IPS-20b (cell line): ENCODE measurements at regions not wholly inside any gene's neighbourhood (a gene's known extent, or its start where the extent isn't known, plus 50 kb on each side); places are given as distances from the start of the nearest gene placed in this dataset.

Experiments
- H3K27ac ChIP-seq: one replicate; pipeline ENCODE4 v1.5.1; 2013; ENCODE audit warnings: low read length
- H3K27me3 ChIP-seq: 2 replicates; pipeline ENCODE4 v1.6.1; 2013; ENCODE audit warnings: mild to moderate bottlenecking, low read length, inconsistent platforms; ENCODE audit not compliant: insufficient read depth
- H3K36me3 ChIP-seq: 2 replicates; pipeline ENCODE4 v1.6.1; 2013; ENCODE audit warnings: low read depth, mild to moderate bottlenecking, inconsistent platforms, low read length, moderate library complexity; ENCODE audit not compliant: insufficient read depth
- H3K4me1 ChIP-seq: 2 replicates; pipeline ENCODE4 v1.6.1; 2013; ENCODE audit warnings: mild to moderate bottlenecking, control low read depth, inconsistent platforms, low read length, moderate library complexity; ENCODE audit not compliant: insufficient read depth
- H3K4me3 ChIP-seq: 2 replicates; pipeline ENCODE4 v1.5.1; 2013; ENCODE audit warnings: mild to moderate bottlenecking, low read length, inconsistent platforms
- H3K9ac ChIP-seq: 2 replicates; pipeline ENCODE4 v1.6.1; 2013; ENCODE audit warnings: low read depth, mild to moderate bottlenecking, inconsistent platforms, low read length, moderate library complexity
- H3K9me3 ChIP-seq: 2 replicates; pipeline ENCODE4 v1.6.1; 2013; ENCODE audit warnings: mild to moderate bottlenecking, low read depth, low read length, inconsistent platforms; ENCODE audit not compliant: insufficient read depth

DNA sequence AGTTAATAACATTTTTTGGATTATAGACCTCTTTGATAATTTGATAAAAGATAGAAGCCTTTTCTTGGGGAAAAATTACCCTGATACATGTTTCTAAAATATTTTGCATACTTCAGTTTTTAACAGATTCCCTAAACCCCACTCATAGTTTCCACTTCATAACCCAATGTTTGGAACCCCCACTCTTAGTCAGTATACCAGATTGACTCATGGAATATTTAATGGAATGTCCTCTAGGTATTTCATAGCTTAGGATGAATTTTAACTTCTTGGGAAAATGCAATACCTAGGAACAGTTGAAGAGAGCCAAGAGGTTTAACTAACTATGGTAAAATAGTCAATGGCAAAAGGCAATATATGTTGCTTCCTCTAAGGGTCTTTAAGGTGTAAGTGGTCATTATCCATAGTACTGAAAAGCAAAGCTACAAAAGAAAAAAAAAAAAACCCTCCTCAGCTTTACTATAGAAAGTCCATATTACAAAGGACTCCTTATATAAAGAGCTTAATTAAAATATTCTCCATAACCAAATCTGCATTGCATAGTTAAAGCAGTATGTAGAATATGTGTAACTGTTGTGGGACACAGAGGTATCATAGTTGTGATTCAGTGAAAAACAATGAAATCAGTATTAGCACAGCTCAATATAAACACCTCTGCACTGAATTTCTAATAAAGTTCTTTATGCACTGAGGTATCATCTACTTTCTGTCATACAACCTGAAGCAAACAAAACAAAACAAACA lies 159.9 kb downstream of the PCDH7 start:
- no peaks in the 10 kb centered on the region for H3K36me3 ChIP-seq
- H3K27ac ChIP-seq: no peak overlapping the region
- H3K9ac ChIP-seq: no peak overlapping the region
- no peaks in the 10 kb centered on the region for H3K4me1 ChIP-seq
- H3K9me3 ChIP-seq: no peaks in the 10 kb centered on the region
- no peaks in the 10 kb centered on the region for H3K27me3 ChIP-seq
- H3K4me3 ChIP-seq: no peak overlapping the region

DNA sequence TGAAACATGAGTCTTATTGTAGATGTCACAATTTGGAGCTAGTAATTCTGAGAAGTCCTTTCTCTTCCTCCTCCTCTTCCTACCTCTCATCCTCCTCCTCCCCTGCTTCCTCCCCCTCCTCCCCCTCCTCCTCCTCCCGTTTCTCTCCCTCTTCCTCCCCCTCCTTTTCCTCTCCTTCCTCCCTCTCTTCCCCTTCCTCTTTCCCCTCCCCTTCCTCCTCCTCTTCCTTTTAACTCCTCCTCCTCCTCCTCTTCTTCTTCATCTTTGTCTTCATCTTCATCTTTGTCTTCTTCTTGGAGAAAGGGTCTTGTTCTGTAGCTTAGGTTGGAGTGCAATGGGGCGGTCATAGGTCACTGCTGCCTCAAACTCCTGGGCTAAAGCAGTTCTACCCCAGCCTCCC lies 161.8 kb downstream of the PCDH7 start:
- no peaks in the 10 kb centered on the region for H3K4me1 ChIP-seq

DNA sequence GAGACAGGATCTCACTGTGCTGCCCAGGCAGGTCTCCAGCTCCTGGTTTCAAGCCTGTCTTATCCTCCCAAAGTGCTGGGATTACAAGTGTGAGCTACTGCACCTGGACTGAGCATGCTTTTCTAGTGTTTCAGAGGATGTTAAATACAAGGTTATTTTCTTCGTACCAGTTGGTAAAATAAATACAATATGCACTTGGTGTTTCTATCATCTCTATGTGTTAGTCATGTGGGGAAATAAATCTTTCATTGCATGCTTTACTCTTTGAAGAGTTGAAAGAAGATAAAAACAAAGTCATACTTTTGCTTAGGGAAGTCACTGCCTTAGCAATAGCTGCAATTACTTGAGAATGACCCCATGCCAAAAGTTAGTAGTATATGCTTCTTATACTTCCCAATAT lies 162.3 kb downstream of the PCDH7 start:
- H3K4me3 ChIP-seq: no peak overlapping the region
- H3K36me3 ChIP-seq: no peaks in the 10 kb centered on the region
- H3K27me3 ChIP-seq: no peaks in the 10 kb centered on the region
- no peaks in the 10 kb centered on the region for H3K9me3 ChIP-seq
- H3K4me1 ChIP-seq: no peaks in the 10 kb centered on the region
- H3K9ac ChIP-seq: no peak overlapping the region
- H3K27ac ChIP-seq: no peak overlapping the region

More for the DNA sequence above, 161.8 kb downstream of the PCDH7 start:
- Histone ChIP-seq H3K9me3 (no peaks in the 10 kb centered on the region), H3K4me3 (no peak overlapping the region), H3K27me3 (no peaks in the 10 kb centered on the region), H3K27ac (no peak overlapping the region), H3K36me3 (no peaks in the 10 kb centered on the region), H3K9ac (no peak overlapping the region)

DNA sequence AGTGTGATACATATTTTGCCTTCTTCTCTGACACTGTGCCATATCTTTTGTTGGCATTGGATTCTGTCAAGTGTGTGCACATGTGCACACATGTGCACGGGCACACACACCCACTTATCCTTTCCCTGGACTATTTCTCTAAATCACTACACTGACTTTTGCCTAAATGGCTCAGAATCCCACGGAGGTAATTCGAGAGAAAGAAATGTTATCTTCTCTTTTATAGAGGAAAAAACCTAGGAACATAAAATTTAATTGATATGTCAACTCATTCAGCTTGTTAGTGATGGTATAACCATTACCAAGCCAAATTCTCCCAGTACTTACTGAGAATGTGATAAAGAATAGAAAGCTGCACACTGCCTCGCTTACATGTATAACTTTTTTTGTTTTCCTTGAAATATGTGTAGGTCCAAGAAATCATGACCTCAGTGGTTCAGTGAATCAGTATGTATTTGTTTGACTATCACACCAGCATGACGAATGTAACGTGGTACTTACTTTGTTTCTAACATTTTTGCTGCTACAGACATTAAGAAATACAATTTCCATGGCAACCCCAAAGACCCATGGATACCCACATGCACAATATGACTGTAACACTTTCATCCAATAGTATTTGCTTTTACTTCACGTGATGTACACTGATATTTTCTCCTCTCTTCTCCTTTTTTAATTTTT lies 163.0 kb downstream of the PCDH7 start:
- no peaks in the 10 kb centered on the region for H3K36me3 ChIP-seq
- H3K27ac ChIP-seq: no peak overlapping the region
- H3K4me1 ChIP-seq: no peaks in the 10 kb centered on the region
- no peaks in the 10 kb centered on the region for H3K9me3 ChIP-seq
- no peak overlapping the region for H3K4me3 ChIP-seq
- H3K9ac ChIP-seq: no peak overlapping the region
- H3K27me3 ChIP-seq: no peaks in the 10 kb centered on the region

DNA sequence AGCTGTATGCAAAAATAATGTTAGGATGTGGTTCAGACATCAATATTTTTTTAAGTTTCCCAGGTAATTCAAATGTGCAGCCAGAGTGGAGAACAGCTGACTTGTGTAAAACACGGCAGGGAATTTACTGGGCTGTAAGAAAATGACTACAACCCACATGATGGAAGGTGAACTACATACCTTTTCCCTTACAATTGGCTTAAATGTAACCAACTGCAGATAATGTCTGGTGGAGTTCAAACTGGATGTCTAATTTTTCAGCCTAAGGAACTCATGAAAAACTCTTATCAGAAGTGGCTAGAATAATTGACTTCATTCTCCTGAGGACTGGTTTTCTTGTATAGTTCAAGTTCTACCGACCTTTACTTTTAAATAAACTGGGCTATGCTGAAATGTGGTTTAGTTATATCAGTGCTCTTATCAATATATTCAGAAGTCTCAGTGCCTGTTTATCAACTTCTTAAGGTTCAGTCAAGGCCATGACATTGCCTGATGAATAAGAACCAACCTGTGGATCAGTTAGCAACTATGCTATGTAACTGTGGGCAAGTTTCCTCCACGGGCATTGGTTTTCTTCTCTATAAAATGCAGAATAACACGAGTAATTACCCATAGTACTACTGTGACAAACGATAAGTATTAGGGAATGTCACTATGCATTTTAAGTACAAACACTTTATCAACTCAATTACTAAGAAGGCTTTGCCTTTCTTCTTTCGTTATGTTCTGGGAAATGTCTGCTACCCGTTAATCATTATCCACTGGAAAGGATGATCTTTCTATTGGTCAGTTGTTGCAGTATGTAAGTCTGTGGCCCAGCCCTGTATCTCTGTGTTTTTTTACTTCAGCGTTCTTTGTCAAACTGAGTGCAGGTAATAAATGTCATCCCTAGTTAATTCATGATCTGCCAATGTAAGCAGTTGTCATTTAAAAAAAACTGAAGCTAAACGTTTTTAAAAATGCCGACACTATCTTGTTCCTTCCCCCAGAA lies 181.6 kb downstream of the PCDH7 start:
- no peak overlapping the region for H3K4me3 ChIP-seq
- H3K27ac ChIP-seq: no peak overlapping the region
- peaks cover 24% of the 10 kb centered on the region; the same call in 1 of the 2 replicates for H3K4me1 ChIP-seq
- H3K9ac ChIP-seq: no peak overlapping the region
- no peaks in the 10 kb centered on the region for H3K27me3 ChIP-seq
- peaks cover 9% of the 10 kb centered on the region; the same call in 1 of the 2 replicates for H3K9me3 ChIP-seq
- no peaks in the 10 kb centered on the region for H3K36me3 ChIP-seq

DNA sequence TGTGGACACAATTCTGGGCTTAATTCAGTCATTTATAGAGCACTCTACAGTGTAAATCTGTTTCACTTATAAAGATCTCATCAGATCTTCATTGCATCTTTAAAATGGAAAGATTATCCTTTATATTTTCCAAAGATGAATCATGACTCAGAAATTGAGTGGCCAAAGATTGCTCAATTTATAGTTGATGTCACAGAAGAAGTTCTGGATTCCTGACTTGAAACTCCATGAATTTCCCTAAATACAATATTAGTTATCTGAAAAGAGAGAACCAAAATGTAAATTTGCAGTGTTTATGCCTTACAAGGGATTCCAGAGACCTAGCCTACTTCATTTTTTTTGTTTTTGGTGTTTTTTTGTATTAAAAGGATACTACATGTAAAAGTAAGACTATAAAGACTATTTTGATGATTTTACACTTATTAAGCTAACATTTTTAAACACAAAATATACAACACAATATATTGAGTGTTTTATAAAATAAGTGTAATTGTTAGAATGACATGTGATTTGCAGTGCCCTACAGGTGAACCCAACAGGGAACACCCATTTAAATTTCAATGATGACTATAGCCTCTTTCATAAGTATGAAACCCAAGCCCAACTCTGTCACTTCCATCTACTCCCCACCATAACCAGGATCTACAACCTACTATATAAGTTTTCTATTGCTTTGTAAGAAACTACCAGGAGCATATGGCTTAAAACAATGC lies 183.5 kb downstream of the PCDH7 start:
- no peak overlapping the region for H3K27ac ChIP-seq
- no peak overlapping the region for H3K9ac ChIP-seq
- no peaks in the 10 kb centered on the region for H3K36me3 ChIP-seq
- peaks cover 9% of the 10 kb centered on the region; the same call in 1 of the 2 replicates for H3K9me3 ChIP-seq
- peak overlapping the region; percentile 35; the same call in 1 of the 2 replicates for H3K4me3 ChIP-seq
- peaks cover 24% of the 10 kb centered on the region; the same call in 1 of the 2 replicates for H3K4me1 ChIP-seq
- no peaks in the 10 kb centered on the region for H3K27me3 ChIP-seq

DNA sequence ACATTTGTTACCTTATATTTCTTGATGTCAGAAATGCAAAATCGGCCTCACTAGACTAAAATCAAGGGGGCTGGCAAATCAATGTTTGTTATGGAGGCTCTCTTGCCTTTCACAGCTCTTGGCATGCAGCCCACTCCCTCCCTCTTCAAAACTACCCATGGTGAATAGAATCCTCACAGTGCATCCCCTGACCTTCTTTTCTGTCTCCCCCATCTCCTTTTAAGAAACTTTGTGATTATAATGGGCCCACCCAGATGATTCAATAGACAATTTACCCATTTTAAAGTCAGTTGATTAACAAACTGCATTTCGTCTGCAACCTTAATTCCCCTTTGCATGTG lies 184.0 kb downstream of the PCDH7 start:
- Histone ChIP-seq H3K4me3 (peak overlapping the region; percentile 35; the same call in 1 of the 2 replicates), H3K9me3 (peaks cover 5% of the 10 kb centered on the region; the same call in 1 of the 2 replicates), H3K9ac (no peak overlapping the region), H3K4me1 (peaks cover 24% of the 10 kb centered on the region; the same call in 1 of the 2 replicates), H3K27ac (no peak overlapping the region), H3K27me3 (no peaks in the 10 kb centered on the region), H3K36me3 (no peaks in the 10 kb centered on the region)

DNA sequence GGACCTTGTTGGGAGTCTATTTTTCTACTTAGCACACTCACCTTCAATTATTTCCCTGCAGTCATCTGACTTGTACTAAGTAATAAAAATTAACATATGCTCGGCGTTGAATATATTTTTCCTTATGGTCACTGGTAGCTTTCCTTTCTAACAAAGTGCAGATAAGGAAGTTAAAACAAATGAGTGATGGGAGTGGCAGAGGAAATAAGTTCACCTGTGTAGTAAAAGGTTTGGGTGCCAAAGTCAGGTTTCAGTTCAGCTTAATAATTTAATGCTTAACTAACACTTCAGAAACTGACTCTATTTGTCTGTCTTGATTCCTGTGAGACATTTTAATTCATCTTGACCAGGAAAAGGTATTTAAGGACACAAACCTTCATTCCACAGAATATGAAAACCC lies 184.4 kb downstream of the PCDH7 start:
- H3K36me3 ChIP-seq: no peaks in the 10 kb centered on the region
- H3K4me3 ChIP-seq: peak overlapping the region; percentile 35; the same call in 1 of the 2 replicates
- no peak overlapping the region for H3K27ac ChIP-seq
- H3K27me3 ChIP-seq: no peaks in the 10 kb centered on the region
- H3K9ac ChIP-seq: no peak overlapping the region
- H3K9me3 ChIP-seq: peaks cover under 1% of the 10 kb centered on the region; the same call in 1 of the 2 replicates
- H3K4me1 ChIP-seq: peaks cover 24% of the 10 kb centered on the region; the same call in 1 of the 2 replicates

DNA sequence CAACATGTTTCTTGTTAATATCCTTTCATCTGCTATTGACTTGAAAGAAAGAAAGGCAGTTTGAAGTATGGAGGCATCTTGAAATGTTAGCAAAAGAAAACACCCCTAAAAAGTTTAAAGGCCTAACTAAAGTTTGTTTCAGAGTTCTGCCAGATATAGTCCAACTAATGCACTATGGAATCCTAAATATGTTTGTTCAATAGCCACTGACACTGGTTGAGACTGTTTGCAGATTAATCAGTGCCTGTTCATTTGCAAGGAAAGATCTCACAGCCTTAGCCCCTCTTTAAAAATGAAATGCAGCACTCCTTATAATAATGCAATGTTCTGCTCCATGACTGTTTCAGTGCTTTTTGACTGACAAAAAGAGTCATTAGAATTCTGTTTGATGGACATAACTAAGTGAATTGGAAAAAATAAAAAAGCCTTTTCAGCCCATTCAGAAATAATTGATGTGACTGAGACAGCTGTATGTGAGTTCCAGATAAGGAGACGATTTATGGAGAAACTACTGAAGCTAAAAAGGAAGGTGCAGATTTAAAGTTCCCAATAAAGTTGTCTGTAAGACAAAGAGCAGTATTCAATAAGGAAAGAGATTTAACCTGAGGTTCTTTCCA lies 192.0 kb downstream of the PCDH7 start:
- Histone ChIP-seq H3K36me3 (no peaks in the 10 kb centered on the region), H3K4me3 (no peak overlapping the region), H3K9me3 (no peaks in the 10 kb centered on the region), H3K27ac (no peak overlapping the region), H3K4me1 (peaks cover 18% of the 10 kb centered on the region; the same call in 1 of the 2 replicates), H3K27me3 (no peaks in the 10 kb centered on the region), H3K9ac (no peak overlapping the region)

DNA sequence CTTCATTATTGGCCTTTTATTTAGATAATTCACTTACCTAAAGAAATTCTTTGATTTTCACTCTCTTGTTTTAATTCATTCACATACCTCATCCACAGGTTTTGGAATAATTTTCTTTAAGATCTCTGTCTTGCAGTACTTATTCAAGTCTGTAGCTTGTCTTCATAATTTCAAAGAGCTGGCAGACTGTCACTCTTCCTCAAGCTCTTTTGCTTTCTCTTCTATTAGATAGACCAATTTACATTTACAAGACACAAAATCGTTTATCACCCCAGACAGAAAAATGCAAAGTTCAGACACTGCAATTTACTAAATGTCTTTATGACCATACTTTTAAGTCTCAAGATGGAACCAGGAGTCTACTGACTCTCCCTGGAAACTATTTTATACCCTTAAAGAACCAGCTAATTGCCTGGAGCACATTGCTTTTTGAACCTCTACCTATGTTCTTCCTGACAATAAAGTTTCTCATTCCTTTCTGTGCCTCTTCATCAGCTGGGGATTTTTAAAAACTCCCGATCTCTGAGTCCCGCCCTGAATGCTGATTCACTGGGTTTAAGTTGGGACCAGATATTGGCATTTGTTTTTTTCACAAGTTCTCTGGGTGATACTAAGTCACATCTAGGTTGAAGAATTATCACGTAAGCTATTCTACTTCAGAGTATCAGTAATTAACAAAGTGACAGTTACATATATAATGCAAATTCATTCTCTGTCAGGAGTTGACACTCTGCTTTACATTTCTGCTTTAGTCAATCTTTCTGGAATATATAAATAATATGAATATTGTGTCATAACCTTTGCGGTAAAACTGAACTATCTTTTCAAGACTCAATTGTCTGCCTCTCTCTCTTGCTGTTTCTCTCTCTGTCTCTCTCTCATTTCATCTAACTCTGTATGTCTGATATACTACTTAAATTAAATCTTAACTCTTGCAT lies 196.4 kb downstream of the PCDH7 start:
- Histone ChIP-seq H3K27ac (no peak overlapping the region), H3K27me3 (no peaks in the 10 kb centered on the region), H3K9ac (no peak overlapping the region), H3K36me3 (no peaks in the 10 kb centered on the region), H3K4me3 (no peak overlapping the region), H3K9me3 (no peaks in the 10 kb centered on the region), H3K4me1 (peaks cover 41% of the 10 kb centered on the region; the same call in 1 of the 2 replicates)
